AG04449 (cell line): ENCODE measurements at regions not wholly inside any gene's neighbourhood (a gene's known extent, or its start where the extent isn't known, plus 50 kb on each side); places are given as distances from the start of the nearest gene placed in this dataset.

Experiments used
- CTCF ChIA-PET: fragments of 350-600 bp; formaldehyde crosslinking; extraction: SDS; loops from one replicate; lab custom pipeline; 2021; ENCODE audit warnings: antibody characterized with exemption; lab: Yijun Ruan, JAX
- POLR2A ChIA-PET: fragments of 400-600, 350-600 bp; formaldehyde crosslinking; extraction: SDS; loops from one replicate; lab custom pipeline; 2020; ENCODE audit warnings: antibody characterized with exemption, inconsistent platforms; lab: Yijun Ruan, JAX
- DNase-seq: peaks from one replicate; pipeline ENCODE4 v3.0.0-alpha.2; 2010; ENCODE audit warnings: low read depth, low spot score
- H3K4me3 ChIP-seq: 2 replicates; pipeline ENCODE4 v1.5.1; 2011; ENCODE audit warnings: low read depth, mild to moderate bottlenecking, control low read depth, low read length
- CTCF ChIP-seq: IDR thresholded peaks from one replicate; pipeline ENCODE4 v1.5.1; 2011; ENCODE audit warnings: mild to moderate bottlenecking, moderate library complexity, low read length, control low read depth, inconsistent platforms; ENCODE audit not compliant: insufficient read depth; ENCODE audit errors: missing control alignments

- no peak for TF ChIP-seq CTCF
- CTCF ChIA-PET, result no interaction called here
- no peak overlapping the region for H3K4me3 ChIP-seq
- no peak for DNase-seq
- POLR2A ChIA-PET, result no interaction called here
These were observed 50.3 kb upstream of the EPC2 start for GRCh38 chr2:148594216-148594615.
